ENCODE measurements at regions not wholly inside any gene's neighbourhood (a gene's known extent, or its start where the extent isn't known, plus 50 kb on each side); places are given as distances from the start of the nearest gene placed in this dataset.

GRCh38 chr18:46281185-46282176, 177.3 kb downstream of the HAUS1 start:
- no TSS peak for BruUV-seq (replicated peaks)
- Histone ChIP-seq H3K4me2 (ENCODE audit: low read length) (no peak overlapping the region), H3K9me3 (ENCODE audit: low read length) (no peaks in the 10 kb centered on the region), H3K36me3 (ENCODE audit: low read depth, low read length) (no peaks in the 10 kb centered on the region), H3K4me1 (ENCODE audit: insufficient read depth, low read length) (no peaks in the 10 kb centered on the region), H2AFZ (ENCODE audit: low read length) (no peak overlapping the region), H3F3A (ENCODE audit: low read length, unreplicated experiment) (no peaks in the 10 kb centered on the region), H3K27ac (ENCODE audit: low read length) (no peak overlapping the region), H3K27me3 (ENCODE audit: low read length) (no peaks in the 10 kb centered on the region), H3K4me3 (ENCODE audit: low read length) (no peak overlapping the region), H3K9ac (ENCODE audit: low read length) (no peak overlapping the region), H4K20me1 (ENCODE audit: low read length) (no peaks in the 10 kb centered on the region), H3K9me2 (replicated peaks; ENCODE audit: low read length) (no peaks in the 10 kb centered on the region), H3K79me2 (ENCODE audit: low read length) (no peaks in the 10 kb centered on the region)
- ATAC-seq (peak; percentile 84), DNase-seq (peak; percentile 71)
- ChIA-PET CTCF (interaction anchor here (0.6 to 1.9 kb wide), 8 partner anchors 39 to 376 kb away, joined by 3 to 12 read pairs (median 6); no protein-coding TSS in a partner anchor), POLR2A (ENCODE audit: unreplicated experiment) (interaction anchor here (0.6 kb wide), 1 partner anchor 188 kb away, joined by 3 read pairs; no protein-coding TSS in a partner anchor)
- intact Hi-C loops (cut with micrococcal nuclease), result loop anchor here (1.0 to 5.0 kb wide), 7 partner anchors 41 to 377 kb away; no protein-coding TSS in a partner anchor
- TF ChIP-seq EZH2 (IDR thresholded peaks at IDR 0.05; ENCODE audit: low read length, unreplicated experiment) (no peak), CTCF (conservative IDR thresholded peaks at IDR 0.05; ENCODE audit: low read depth, low read length) (peak; percentile 64)

- H3K9me3 ChIP-seq (ENCODE audit: low read length), result no peaks in the 10 kb centered on the region
- ATAC-seq (no peak), DNase-seq (no peak)
- TF ChIP-seq EZH2phosphoT487 (IDR thresholded peaks at IDR 0.05; ENCODE audit: borderline replicate concordance, low read length) (no peak), CTCF (conservative IDR thresholded peaks at IDR 0.05; ENCODE audit: low read depth, low read length) (no peak), EZH2 (IDR thresholded peaks at IDR 0.05; ENCODE audit: low read length, unreplicated experiment) (no peak)
- no peak overlapping the region for H2AFZ ChIP-seq (ENCODE audit: low read length)
- no peak overlapping the region for H3K27ac ChIP-seq (ENCODE audit: low read length)
- no peaks in the 10 kb centered on the region for H3K4me1 ChIP-seq (ENCODE audit: insufficient read depth, low read length)
- H3K4me2 ChIP-seq (ENCODE audit: low read length), result no peak overlapping the region
- H3K9ac ChIP-seq (ENCODE audit: low read length), result no peak overlapping the region
- no peaks in the 10 kb centered on the region for H3F3A ChIP-seq (ENCODE audit: low read length, unreplicated experiment)
- no peak overlapping the region for H3K4me3 ChIP-seq (ENCODE audit: low read length)
- no peaks in the 10 kb centered on the region for H3K79me2 ChIP-seq (ENCODE audit: low read length)
- no peaks in the 10 kb centered on the region for H4K20me1 ChIP-seq (ENCODE audit: low read length)
- ChIA-PET POLR2A (ENCODE audit: unreplicated experiment) (interaction anchor here (0.6 kb wide), 1 partner anchor 187 kb away, joined by 3 read pairs; no protein-coding TSS in a partner anchor), CTCF (interaction anchor here (1.3 to 1.9 kb wide), 3 partner anchors 40 to 236 kb away, joined by 4 to 12 read pairs (median 8); no protein-coding TSS in a partner anchor)
- no peaks in the 10 kb centered on the region for H3K27me3 ChIP-seq (ENCODE audit: low read length)
- no TSS peak for BruUV-seq (replicated peaks)
- no peaks in the 10 kb centered on the region for H3K36me3 ChIP-seq (ENCODE audit: low read depth, low read length)
- intact Hi-C loops (cut with micrococcal nuclease), result loop anchor here (5.0 kb wide), 2 partner anchors 55 to 185 kb away; no protein-coding TSS in a partner anchor
- no peaks in the 10 kb centered on the region for H3K9me2 ChIP-seq (replicated peaks; ENCODE audit: low read length)
Observed at GRCh38 chr18:46282177-46282570, 178.0 kb downstream of the HAUS1 start.
